SK-N-SH treated with all-trans-retinoic acid at 6 μM for 48 hours (cell line): ENCODE measurements at regions not wholly inside any gene's neighbourhood (a gene's known extent, or its start where the extent isn't known, plus 50 kb on each side); places are given as distances from the start of the nearest gene placed in this dataset.

Experiments used
- ATAC-seq: fragments of 200-7000 bp; cut with Tn5 transposase; 3 replicates; pipeline ENCODE4 v1.9.1; 2020; ENCODE audit warnings: mild to moderate bottlenecking, moderate library complexity
- ARNTL ChIP-seq: fragments of 450-650 bp; formaldehyde crosslinking; IDR thresholded peaks from 2 replicates; pipeline ENCODE4 v1.5.0; 2020; ENCODE audit warnings: low read depth, mild to moderate bottlenecking, moderate library complexity, borderline replicate concordance
- BACH2 ChIP-seq: fragments of 250-450 bp; sonication (Bioruptor Pico); IDR thresholded peaks from 2 replicates; pipeline ENCODE4 v1.9.0; 2021; ENCODE audit warnings: mild to moderate bottlenecking, borderline replicate concordance
- CREB5 ChIP-seq: fragments of 250-450 bp; sonication (Bioruptor Pico); IDR thresholded peaks from 2 replicates; pipeline ENCODE4 v1.5.1; 2020; ENCODE audit warnings: low read depth, mild to moderate bottlenecking, moderate library complexity
- CSDC2 ChIP-seq: fragments of 250-450 bp; sonication (Bioruptor Pico); IDR thresholded peaks from 2 replicates; pipeline ENCODE4 v1.5.0; 2020; ENCODE audit warnings: mild to moderate bottlenecking, moderate library complexity
- CSRNP3 ChIP-seq: fragments of 250-450 bp; sonication (Bioruptor Pico); IDR thresholded peaks from 2 replicates; pipeline ENCODE4 v1.5.1; 2021; ENCODE audit warnings: mild to moderate bottlenecking, moderate library complexity
- ESRRG ChIP-seq: fragments of 250-450 bp; sonication (Bioruptor Pico); IDR thresholded peaks from 2 replicates; pipeline ENCODE4 v1.6.1; 2021; ENCODE audit warnings: mild to moderate bottlenecking
- GLIS3 ChIP-seq: fragments of 250-450 bp; sonication (Bioruptor Pico); IDR thresholded peaks from 2 replicates; pipeline ENCODE4 v1.5.0; 2020; ENCODE audit warnings: mild to moderate bottlenecking, moderate library complexity
- ISL1 ChIP-seq: fragments of 250-450 bp; sonication (Bioruptor Pico); IDR thresholded peaks from 2 replicates; pipeline ENCODE4 v2.1.2; 2022; ENCODE audit warnings: mild to moderate bottlenecking, moderate library complexity
- OSR1 ChIP-seq: fragments of 250-450 bp; sonication (Bioruptor Pico); IDR thresholded peaks from 2 replicates; pipeline ENCODE4 v1.8.0; 2022; ENCODE audit warnings: moderate library complexity, mild to moderate bottlenecking, inconsistent platforms
- PATZ1 ChIP-seq: fragments of 250-450 bp; sonication (Bioruptor Pico); IDR thresholded peaks from 2 replicates; pipeline ENCODE4 v1.8.0; 2020; ENCODE audit warnings: mild to moderate bottlenecking, moderate library complexity, borderline replicate concordance
- PPARA ChIP-seq: fragments of 250-450 bp; sonication (Bioruptor Pico); IDR thresholded peaks from 2 replicates; pipeline ENCODE4 v1.5.0; 2020; ENCODE audit warnings: mild to moderate bottlenecking, borderline replicate concordance
- RARB ChIP-seq: fragments of 250-450 bp; sonication (Bioruptor Pico); IDR thresholded peaks from 2 replicates; pipeline ENCODE4 v1.8.0; 2021; ENCODE audit warnings: mild to moderate bottlenecking, moderate library complexity
- SNAI2 ChIP-seq: fragments of 250-450 bp; sonication (Bioruptor Pico); IDR thresholded peaks from 2 replicates; pipeline ENCODE4 v1.5.0; 2020; ENCODE audit warnings: mild to moderate bottlenecking, moderate library complexity
- TCF4 ChIP-seq: fragments of 250-450 bp; sonication (Bioruptor Pico); IDR thresholded peaks from 2 replicates; pipeline ENCODE4 v1.8.0; 2021; ENCODE audit warnings: mild to moderate bottlenecking, moderate library complexity, borderline replicate concordance
- TOX ChIP-seq: fragments of 250-450 bp; sonication (Bioruptor Pico); IDR thresholded peaks from 2 replicates; pipeline ENCODE4 v1.8.0; 2021; ENCODE audit warnings: mild to moderate bottlenecking, moderate library complexity, borderline replicate concordance
- TSHZ2 ChIP-seq: fragments of 250-450 bp; sonication (Bioruptor Pico); IDR thresholded peaks from 2 replicates; pipeline ENCODE4 v1.5.0; 2020; ENCODE audit warnings: mild to moderate bottlenecking, moderate library complexity
- ZC3H10 ChIP-seq: fragments of 250-450 bp; sonication (Bioruptor Pico); IDR thresholded peaks from 2 replicates; pipeline ENCODE4 v1.5.1; 2021; ENCODE audit warnings: mild to moderate bottlenecking, moderate library complexity
- ZFP3 ChIP-seq: fragments of 250-450 bp; sonication (Bioruptor Pico); IDR thresholded peaks from 2 replicates; pipeline ENCODE4 v1.5.0; 2020; ENCODE audit warnings: mild to moderate bottlenecking, moderate library complexity
- ZFP30 ChIP-seq: fragments of 450-650 bp; formaldehyde crosslinking; IDR thresholded peaks from 2 replicates; pipeline ENCODE4 v1.5.0; 2022; ENCODE audit warnings: mild to moderate bottlenecking, moderate library complexity
- ZNF565 ChIP-seq: fragments of 450-650 bp; formaldehyde crosslinking; conservative IDR thresholded peaks from 2 replicates; pipeline ENCODE4 v1.5.0; 2020; ENCODE audit warnings: low read depth, mild to moderate bottlenecking, moderate library complexity
- ZNF8 ChIP-seq: fragments of 450-650 bp; formaldehyde crosslinking; IDR thresholded peaks from 2 replicates; pipeline ENCODE4 v1.5.0; 2020; ENCODE audit warnings: mild to moderate bottlenecking, moderate library complexity

GRCh38 chr7:49522111-49522510 is 251.3 kb upstream of the VWC2 start:
- no peak for ATAC-seq
- TF ChIP-seq TSHZ2 (CRISPR knock-in tag): no peak
- no peak for TF ChIP-seq ZFP30 (CRISPR knock-in tag)
- TF ChIP-seq GLIS3 (CRISPR knock-in tag): no peak
- TF ChIP-seq ARNTL (CRISPR knock-in tag): no peak
- TF ChIP-seq CSRNP3 (CRISPR knock-in tag): no peak
- TF ChIP-seq TCF4 (CRISPR knock-in tag): no peak
- TF ChIP-seq PPARA (CRISPR knock-in tag): no peak
- TF ChIP-seq ESRRG (CRISPR knock-in tag): no peak
- no peak for TF ChIP-seq CSDC2 (CRISPR knock-in tag)
- TF ChIP-seq PATZ1 (CRISPR knock-in tag): no peak
- no peak for TF ChIP-seq ISL1 (CRISPR knock-in tag)
- TF ChIP-seq RARB (CRISPR knock-in tag): no peak
- TF ChIP-seq OSR1 (CRISPR knock-in tag): no peak
- TF ChIP-seq ZFP3 (CRISPR knock-in tag): no peak
- no peak for TF ChIP-seq CREB5 (CRISPR knock-in tag)
- TF ChIP-seq ZNF8 (CRISPR knock-in tag): no peak
- TF ChIP-seq ZNF565 (CRISPR knock-in tag): no peak
- no peak for TF ChIP-seq SNAI2 (CRISPR knock-in tag)
- no peak for TF ChIP-seq BACH2 (CRISPR knock-in tag)

GRCh38 chr7:49523870-49524269 is 249.6 kb upstream of the VWC2 start:
- no peak for ATAC-seq
- TF ChIP-seq ZNF565 (CRISPR knock-in tag): no peak
- no peak for TF ChIP-seq ZFP3 (CRISPR knock-in tag)
- no peak for TF ChIP-seq GLIS3 (CRISPR knock-in tag)
- TF ChIP-seq RARB (CRISPR knock-in tag): no peak
- no peak for TF ChIP-seq TOX (CRISPR knock-in tag)
- no peak for TF ChIP-seq TSHZ2 (CRISPR knock-in tag)
- no peak for TF ChIP-seq CREB5 (CRISPR knock-in tag)
- TF ChIP-seq CSRNP3 (CRISPR knock-in tag): no peak
- no peak for TF ChIP-seq ZC3H10 (CRISPR knock-in tag)
- no peak for TF ChIP-seq TCF4 (CRISPR knock-in tag)
- no peak for TF ChIP-seq ARNTL (CRISPR knock-in tag)
- no peak for TF ChIP-seq PPARA (CRISPR knock-in tag)
- TF ChIP-seq ESRRG (CRISPR knock-in tag): no peak
- no peak for TF ChIP-seq BACH2 (CRISPR knock-in tag)
- TF ChIP-seq ZNF8 (CRISPR knock-in tag): no peak
